Loucy (cell line): ENCODE measurements at regions not wholly inside any gene's neighbourhood (a gene's known extent, or its start where the extent isn't known, plus 50 kb on each side); places are given as distances from the start of the nearest gene placed in this dataset.

Source experiments
- H2AFZ ChIP-seq: fragments of 200-600 bp; sonication (generic); 2 replicates; pipeline ENCODE4 v1.6.0; 2016; ENCODE audit warnings: antibody characterized with exemption, mild to moderate bottlenecking, low read length, moderate library complexity
- H3F3A ChIP-seq: fragments of 200-600 bp; 2 replicates; pipeline ENCODE4 v1.6.0; 2016; ENCODE audit warnings: antibody characterized with exemption, low read depth, mild to moderate bottlenecking
- H3K27me3 ChIP-seq: fragments of 200-600 bp; sonication (generic); 2 replicates; pipeline ENCODE4 v1.6.1; 2014; ENCODE audit warnings: low read length, mild to moderate bottlenecking; ENCODE audit not compliant: insufficient read depth, poor library complexity, severe bottlenecking
- H3K36me3 ChIP-seq: fragments of 200-600 bp; sonication (generic); 2 replicates; pipeline ENCODE4 v1.6.1; 2016; ENCODE audit warnings: low read length; ENCODE audit not compliant: insufficient read depth
- H3K4me1 ChIP-seq: fragments of 200-600 bp; sonication (generic); 2 replicates; pipeline ENCODE4 v1.5.1; 2014; ENCODE audit warnings: low read length, mild to moderate bottlenecking; ENCODE audit not compliant: insufficient read depth, poor library complexity, severe bottlenecking
- H3K4me2 ChIP-seq: fragments of 200-600 bp; sonication (generic); 2 replicates; pipeline ENCODE4 v1.6.0; 2014; ENCODE audit warnings: antibody characterized with exemption, low read length, low read depth, mild to moderate bottlenecking; ENCODE audit not compliant: poor library complexity, severe bottlenecking
- H3K4me3 ChIP-seq: fragments of 200-600 bp; sonication (generic); 2 replicates; pipeline ENCODE4 v1.5.1; 2014; ENCODE audit warnings: low read length, mild to moderate bottlenecking, mixed read lengths; ENCODE audit not compliant: poor library complexity, severe bottlenecking
- H3K79me2 ChIP-seq: fragments of 200-600 bp; sonication (generic); 2 replicates; pipeline ENCODE4 v1.6.1; 2014; ENCODE audit warnings: low read length; ENCODE audit not compliant: insufficient read depth
- H3K9ac ChIP-seq: fragments of 200-600 bp; sonication (generic); 2 replicates; pipeline ENCODE4 v1.6.0; 2014; ENCODE audit warnings: mild to moderate bottlenecking, low read depth, low read length, moderate library complexity; ENCODE audit not compliant: poor library complexity, severe bottlenecking
- H3K9me2 ChIP-seq: fragments of 200-600 bp; sonication (generic); replicated peaks from 2 replicates; pipeline ENCODE4 v1.6.1; 2016; ENCODE audit warnings: low read depth, low read length, mixed read lengths
- H3K9me3 ChIP-seq: fragments of 200-600 bp; sonication (generic); 2 replicates; pipeline ENCODE4 v1.6.1; 2014; ENCODE audit warnings: mild to moderate bottlenecking, antibody characterized with exemption, low read length, low read depth; ENCODE audit not compliant: insufficient read depth
- H4K20me1 ChIP-seq: fragments of 200-600 bp; sonication (generic); 2 replicates; pipeline ENCODE4 v1.6.0; 2014; ENCODE audit warnings: antibody characterized with exemption, low read length, mild to moderate bottlenecking; ENCODE audit not compliant: insufficient read depth, poor library complexity, severe bottlenecking
- CTCF ChIP-seq: fragments of 200-600 bp; sonication (generic); conservative IDR thresholded peaks from 2 replicates; pipeline ENCODE4 v1.5.1; 2014; ENCODE audit warnings: mild to moderate bottlenecking, antibody characterized with exemption, low read length
- EZH2phosphoT487 ChIP-seq: fragments of 200-600 bp; IDR thresholded peaks from 2 replicates; pipeline ENCODE4 v1.6.1; 2018; ENCODE audit warnings: antibody characterized with exemption, mild to moderate bottlenecking, moderate library complexity, borderline replicate concordance

GRCh38 chr5:156261275-156261939 lies 65.6 kb upstream of the SGCD start:
- Histone ChIP-seq H3K9ac (no peak overlapping the region), H3K9me3 (no peaks in the 10 kb centered on the region), H3K79me2 (no peaks in the 10 kb centered on the region), H3K36me3 (no peaks in the 10 kb centered on the region), H3K4me2 (no peak overlapping the region), H3K4me1 (no peaks in the 10 kb centered on the region), H3K9me2 (no peaks in the 10 kb centered on the region), H3K27me3 (no peaks in the 10 kb centered on the region), H3K4me3 (no peak overlapping the region), H2AFZ (no peak overlapping the region), H3F3A (no peaks in the 10 kb centered on the region), H4K20me1 (no peaks in the 10 kb centered on the region)
- no peak for TF ChIP-seq EZH2phosphoT487
- TF ChIP-seq CTCF, result no peak

GRCh38 chr5:156271569-156271968 lies 55.4 kb upstream of the SGCD start:
- Histone ChIP-seq H3K9ac (no peak overlapping the region), H2AFZ (no peak overlapping the region), H3F3A (no peaks in the 10 kb centered on the region), H4K20me1 (no peaks in the 10 kb centered on the region), H3K4me3 (no peak overlapping the region), H3K79me2 (no peaks in the 10 kb centered on the region), H3K27me3 (no peaks in the 10 kb centered on the region), H3K9me2 (no peaks in the 10 kb centered on the region), H3K4me2 (no peak overlapping the region), H3K9me3 (no peaks in the 10 kb centered on the region), H3K4me1 (no peaks in the 10 kb centered on the region), H3K36me3 (no peaks in the 10 kb centered on the region)
- no peak for TF ChIP-seq EZH2phosphoT487
- TF ChIP-seq CTCF, result no peak

DNA sequence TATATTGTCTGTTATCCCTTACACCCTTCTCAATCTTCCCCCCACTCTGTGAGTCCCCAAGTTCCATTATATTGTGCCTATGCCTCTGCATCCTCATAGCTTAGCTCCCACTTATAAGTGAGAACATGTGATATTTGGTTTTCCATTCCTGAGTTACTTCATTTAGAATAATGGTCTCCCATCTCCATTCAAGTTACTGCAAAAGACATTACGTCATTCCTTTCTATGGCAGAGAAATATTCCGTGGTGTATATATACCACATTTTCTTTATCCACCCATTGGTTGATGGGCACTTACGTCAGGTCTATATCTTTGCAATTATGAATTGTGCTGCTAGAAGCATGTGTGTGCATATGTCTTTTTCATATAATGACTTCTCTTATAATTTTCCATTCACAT lies 54.8 kb upstream of the SGCD start:
- Histone ChIP-seq H3K4me1 (no peaks in the 10 kb centered on the region), H3K9me2 (no peaks in the 10 kb centered on the region)

More for the DNA sequence above, 54.8 kb upstream of the SGCD start:
- no peaks in the 10 kb centered on the region for H3F3A ChIP-seq
- H3K4me2 ChIP-seq, result no peak overlapping the region
- H3K27me3 ChIP-seq, result no peaks in the 10 kb centered on the region
- TF ChIP-seq EZH2phosphoT487, result no peak
- no peak for TF ChIP-seq CTCF
- H3K9me3 ChIP-seq, result no peaks in the 10 kb centered on the region
- no peaks in the 10 kb centered on the region for H3K36me3 ChIP-seq
- H3K4me3 ChIP-seq, result no peak overlapping the region
- no peak overlapping the region for H3K9ac ChIP-seq
- no peaks in the 10 kb centered on the region for H4K20me1 ChIP-seq
- H3K79me2 ChIP-seq, result no peaks in the 10 kb centered on the region
- no peak overlapping the region for H2AFZ ChIP-seq
